GM23338 (cell line): ENCODE measurements at regions not wholly inside any gene's neighbourhood (a gene's known extent, or its start where the extent isn't known, plus 50 kb on each side); places are given as distances from the start of the nearest gene placed in this dataset.

ENCODE experiments used
- ATAC-seq: fragments of 200-7000 bp; cut with Tn5 transposase; 3 replicates; pipeline ENCODE4 v1.9.1; 2020
- DNase-seq: peaks from one replicate; pipeline ENCODE4 v3.0.0-alpha.2; 2015; ENCODE audit warnings: low spot score
- H2AFZ ChIP-seq: fragments of 200-600 bp; sonication (generic); 2 replicates; pipeline ENCODE4 v1.8.0; 2016; ENCODE audit warnings: antibody characterized with exemption, mild to moderate bottlenecking, moderate library complexity
- H3F3A ChIP-seq: fragments of 200-600 bp; sonication (generic); replicated peaks from 2 replicates; pipeline ENCODE4 v1.8.0; 2017; ENCODE audit warnings: antibody characterized with exemption, mixed run types, low read depth
- H3K27ac ChIP-seq: fragments of 200-600 bp; sonication (generic); 2 replicates; pipeline ENCODE4 v1.6.1; 2016; ENCODE audit warnings: low read depth
- H3K27me3 ChIP-seq: fragments of 200-600 bp; sonication (generic); 2 replicates; pipeline ENCODE4 v1.8.0; 2016; ENCODE audit warnings: mild to moderate bottlenecking, mixed run types, moderate library complexity; ENCODE audit not compliant: insufficient read depth
- H3K36me3 ChIP-seq: fragments of 200-600 bp; sonication (generic); 2 replicates; pipeline ENCODE4 v1.8.0; 2016; ENCODE audit warnings: mild to moderate bottlenecking; ENCODE audit not compliant: insufficient read depth
- H3K4me1 ChIP-seq: fragments of 200-600 bp; sonication (generic); 2 replicates; pipeline ENCODE4 v1.8.0; 2016; ENCODE audit warnings: mild to moderate bottlenecking, moderate library complexity; ENCODE audit not compliant: insufficient read depth
- H3K4me2 ChIP-seq: fragments of 200-600 bp; sonication (generic); 2 replicates; pipeline ENCODE4 v1.7.1; 2017; ENCODE audit warnings: mixed run types
- H3K4me3 ChIP-seq: fragments of 200-600 bp; sonication (generic); 2 replicates; pipeline ENCODE4 v1.6.1; 2016; ENCODE audit warnings: mixed run types
- H3K79me2 ChIP-seq: fragments of 200-600 bp; sonication (generic); replicated peaks from 2 replicates; pipeline ENCODE4 v1.8.0; 2017; ENCODE audit warnings: mild to moderate bottlenecking; ENCODE audit not compliant: insufficient read depth
- H3K9me2 ChIP-seq: fragments of 200-600 bp; sonication (generic); 2 replicates; pipeline ENCODE4 v1.8.0; 2017; ENCODE audit not compliant: insufficient read depth
- H4K20me1 ChIP-seq: fragments of 200-600 bp; sonication (generic); replicated peaks from 2 replicates; pipeline ENCODE4 v1.8.0; 2017; ENCODE audit warnings: mild to moderate bottlenecking; ENCODE audit not compliant: insufficient read depth
- H3K27ac Mint-ChIP-seq: 2 replicates; pipeline ENCODE4 v1.8.0; 2020; ENCODE audit warnings: inconsistent platforms, mild to moderate bottlenecking, moderate library complexity, mixed read lengths
- H3K27me3 Mint-ChIP-seq: 3 replicates; pipeline ENCODE4 v1.8.0; 2022; ENCODE audit warnings: low read depth, mild to moderate bottlenecking, moderate library complexity, mixed read lengths, inconsistent platforms; ENCODE audit not compliant: insufficient read depth, poor library complexity
- H3K36me3 Mint-ChIP-seq: 3 replicates; pipeline ENCODE4 v1.8.0; 2021; ENCODE audit warnings: low read depth, mild to moderate bottlenecking, inconsistent platforms, moderate library complexity, mixed read lengths
- H3K4me1 Mint-ChIP-seq: 3 replicates; pipeline ENCODE4 v1.8.0; 2020; ENCODE audit warnings: mild to moderate bottlenecking, inconsistent platforms, mixed read lengths
- H3K4me3 Mint-ChIP-seq: 3 replicates; pipeline ENCODE4 v1.8.0; 2021; ENCODE audit warnings: moderate library complexity, mild to moderate bottlenecking, inconsistent platforms, mixed read lengths
- H3K9me3 Mint-ChIP-seq: 3 replicates; pipeline ENCODE4 v1.8.0; 2020; ENCODE audit warnings: moderate library complexity, mild to moderate bottlenecking, inconsistent platforms, mixed read lengths
- CREB1 ChIP-seq: fragments of 250-450 bp; sonication (Bioruptor Pico); IDR thresholded peaks from 2 replicates; pipeline ENCODE4 v1.5.0; 2020; ENCODE audit warnings: low read depth, mild to moderate bottlenecking, moderate library complexity
- EZH2 ChIP-seq: fragments of 200-600 bp; sonication (generic); IDR thresholded peaks from one replicate; pipeline ENCODE4 v1.8.0; 2017; ENCODE audit warnings: antibody characterized with exemption, mild to moderate bottlenecking, low read depth; ENCODE audit not compliant: unreplicated experiment
- JUNB ChIP-seq: IDR thresholded peaks from one replicate; pipeline ENCODE4 v1.6.1; 2016; ENCODE audit warnings: antibody characterized with exemption; ENCODE audit not compliant: unreplicated experiment
- NANOG ChIP-seq: IDR thresholded peaks from 2 replicates; pipeline ENCODE4 v1.6.1; 2016; ENCODE audit warnings: antibody characterized with exemption, borderline replicate concordance
- POLR2AphosphoS5 ChIP-seq: IDR thresholded peaks from 2 replicates; pipeline ENCODE4 v1.6.1; 2016; ENCODE audit warnings: antibody characterized with exemption, low read depth
- STAT1 ChIP-seq: IDR thresholded peaks from one replicate; pipeline ENCODE4 v1.6.1; 2016; ENCODE audit warnings: antibody characterized with exemption; ENCODE audit not compliant: unreplicated experiment
- ZNF114 ChIP-seq: fragments of 250-450 bp; sonication (Bioruptor Pico); IDR thresholded peaks from 2 replicates; pipeline ENCODE4 v1.5.0; 2020; ENCODE audit warnings: mild to moderate bottlenecking, moderate library complexity
- ZNF331 ChIP-seq: fragments of 250-450 bp; sonication (Bioruptor Pico); IDR thresholded peaks from 2 replicates; pipeline ENCODE4 v1.5.0; 2020; ENCODE audit warnings: low read depth, mild to moderate bottlenecking, moderate library complexity
- TF ChIP-seq, protein P1 (sequence below), 2 experiments: fragments of 200-600 bp in 1 of 2; sonication (generic) in 1 of 2; conservative IDR thresholded peaks; 2 replicates each; pipeline versions ENCODE4 v1.5.1 to v1.6.1; 2016 to 2017; ENCODE audit warnings: antibody characterized with exemption in 2 of 2, low read depth in 2 of 2, mild to moderate bottlenecking in 2 of 2, moderate library complexity in 1 of 2
- TF ChIP-seq, protein P2 (sequence below): fragments of 250-450 bp; sonication (Bioruptor Pico); IDR thresholded peaks from 2 replicates; pipeline ENCODE4 v1.5.0; 2020; ENCODE audit warnings: mild to moderate bottlenecking, moderate library complexity
- TF ChIP-seq, protein P3 (sequence below): IDR thresholded peaks from one replicate; pipeline ENCODE4 v1.6.1; 2018; ENCODE audit warnings: antibody characterized with exemption; ENCODE audit not compliant: unreplicated experiment
- TF ChIP-seq, protein P4 (sequence below): IDR thresholded peaks from 2 replicates; pipeline ENCODE4 v1.6.1; 2016; ENCODE audit warnings: antibody characterized with exemption

DNA sequence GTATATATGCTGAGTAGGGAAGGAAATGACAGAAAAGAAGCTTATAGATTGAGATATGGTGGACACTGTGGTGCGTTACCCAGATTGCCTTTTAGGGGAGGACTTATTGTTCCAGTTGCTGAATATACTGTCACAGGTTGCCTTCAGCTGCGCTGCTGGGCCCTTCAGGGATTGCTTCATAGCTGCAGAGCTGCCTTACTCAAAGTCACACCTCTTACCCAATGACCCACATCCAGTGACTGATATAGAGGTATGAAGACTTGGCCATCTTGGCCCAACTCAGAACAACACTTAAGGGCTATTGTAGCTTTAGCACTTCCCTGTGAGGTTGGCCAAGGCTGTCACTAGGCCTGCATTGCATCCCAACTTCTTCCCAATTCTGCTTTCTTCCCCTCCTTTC is 63.4 kb upstream of the TMEM164 start (continued):
- TF ChIP-seq, protein P1, sequence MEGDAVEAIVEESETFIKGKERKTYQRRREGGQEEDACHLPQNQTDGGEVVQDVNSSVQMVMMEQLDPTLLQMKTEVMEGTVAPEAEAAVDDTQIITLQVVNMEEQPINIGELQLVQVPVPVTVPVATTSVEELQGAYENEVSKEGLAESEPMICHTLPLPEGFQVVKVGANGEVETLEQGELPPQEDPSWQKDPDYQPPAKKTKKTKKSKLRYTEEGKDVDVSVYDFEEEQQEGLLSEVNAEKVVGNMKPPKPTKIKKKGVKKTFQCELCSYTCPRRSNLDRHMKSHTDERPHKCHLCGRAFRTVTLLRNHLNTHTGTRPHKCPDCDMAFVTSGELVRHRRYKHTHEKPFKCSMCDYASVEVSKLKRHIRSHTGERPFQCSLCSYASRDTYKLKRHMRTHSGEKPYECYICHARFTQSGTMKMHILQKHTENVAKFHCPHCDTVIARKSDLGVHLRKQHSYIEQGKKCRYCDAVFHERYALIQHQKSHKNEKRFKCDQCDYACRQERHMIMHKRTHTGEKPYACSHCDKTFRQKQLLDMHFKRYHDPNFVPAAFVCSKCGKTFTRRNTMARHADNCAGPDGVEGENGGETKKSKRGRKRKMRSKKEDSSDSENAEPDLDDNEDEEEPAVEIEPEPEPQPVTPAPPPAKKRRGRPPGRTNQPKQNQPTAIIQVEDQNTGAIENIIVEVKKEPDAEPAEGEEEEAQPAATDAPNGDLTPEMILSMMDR (conservative IDR thresholded peaks at IDR 0.05; ENCODE audit: low read depth in 2 of 2), result no peak
- TF ChIP-seq STAT1 (no peak), EZH2 (no peak), JUNB (no peak), ZNF331 (no peak), NANOG (no peak)

DNA sequence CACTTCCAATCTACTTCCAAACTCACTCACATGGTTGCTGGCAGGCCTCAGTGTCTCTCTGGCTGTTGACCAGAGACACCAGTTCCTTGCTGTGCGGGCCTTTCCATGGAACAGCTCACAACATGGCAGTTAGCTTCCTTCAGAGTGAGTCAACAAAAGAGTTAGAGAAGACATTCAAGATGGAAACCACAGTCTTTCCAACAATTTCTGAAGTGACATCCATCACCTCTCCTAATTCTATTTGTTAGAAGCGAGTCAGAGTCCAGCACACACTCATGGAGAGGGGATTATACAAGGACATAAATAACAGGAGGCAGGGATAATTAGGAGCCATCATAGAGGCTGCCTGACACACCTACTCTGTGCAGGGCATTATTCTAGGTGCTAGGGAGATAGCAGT is 62.5 kb upstream of the TMEM164 start:
- no peak for ATAC-seq
- Histone ChIP-seq H4K20me1 (no peaks in the 10 kb centered on the region), H3K27ac (no peak overlapping the region), H3K4me3 (no peak overlapping the region), H3K4me2 (no peak overlapping the region), H3K9me2 (no peaks in the 10 kb centered on the region), H3K36me3 (no peaks in the 10 kb centered on the region), H2AFZ (no peak overlapping the region), H3K27me3 (no peaks in the 10 kb centered on the region), H3F3A (no peaks in the 10 kb centered on the region), H3K79me2 (no peaks in the 10 kb centered on the region), H3K4me1 (no peaks in the 10 kb centered on the region)
- H3K27me3 Mint-ChIP-seq, result peaks cover 7% of the 10 kb centered on the region
- H3K9me3 Mint-ChIP-seq, result no peaks in the 10 kb centered on the region
- H3K4me3 Mint-ChIP-seq, result no peak overlapping the region
- no peak for DNase-seq
- TF ChIP-seq JUNB (no peak), STAT1 (no peak), ZNF331 (no peak), ZNF114 (CRISPR knock-in tag) (no peak), POLR2AphosphoS5 (no peak), CREB1 (CRISPR knock-in tag) (no peak), EZH2 (no peak)
- TF ChIP-seq, protein P2, sequence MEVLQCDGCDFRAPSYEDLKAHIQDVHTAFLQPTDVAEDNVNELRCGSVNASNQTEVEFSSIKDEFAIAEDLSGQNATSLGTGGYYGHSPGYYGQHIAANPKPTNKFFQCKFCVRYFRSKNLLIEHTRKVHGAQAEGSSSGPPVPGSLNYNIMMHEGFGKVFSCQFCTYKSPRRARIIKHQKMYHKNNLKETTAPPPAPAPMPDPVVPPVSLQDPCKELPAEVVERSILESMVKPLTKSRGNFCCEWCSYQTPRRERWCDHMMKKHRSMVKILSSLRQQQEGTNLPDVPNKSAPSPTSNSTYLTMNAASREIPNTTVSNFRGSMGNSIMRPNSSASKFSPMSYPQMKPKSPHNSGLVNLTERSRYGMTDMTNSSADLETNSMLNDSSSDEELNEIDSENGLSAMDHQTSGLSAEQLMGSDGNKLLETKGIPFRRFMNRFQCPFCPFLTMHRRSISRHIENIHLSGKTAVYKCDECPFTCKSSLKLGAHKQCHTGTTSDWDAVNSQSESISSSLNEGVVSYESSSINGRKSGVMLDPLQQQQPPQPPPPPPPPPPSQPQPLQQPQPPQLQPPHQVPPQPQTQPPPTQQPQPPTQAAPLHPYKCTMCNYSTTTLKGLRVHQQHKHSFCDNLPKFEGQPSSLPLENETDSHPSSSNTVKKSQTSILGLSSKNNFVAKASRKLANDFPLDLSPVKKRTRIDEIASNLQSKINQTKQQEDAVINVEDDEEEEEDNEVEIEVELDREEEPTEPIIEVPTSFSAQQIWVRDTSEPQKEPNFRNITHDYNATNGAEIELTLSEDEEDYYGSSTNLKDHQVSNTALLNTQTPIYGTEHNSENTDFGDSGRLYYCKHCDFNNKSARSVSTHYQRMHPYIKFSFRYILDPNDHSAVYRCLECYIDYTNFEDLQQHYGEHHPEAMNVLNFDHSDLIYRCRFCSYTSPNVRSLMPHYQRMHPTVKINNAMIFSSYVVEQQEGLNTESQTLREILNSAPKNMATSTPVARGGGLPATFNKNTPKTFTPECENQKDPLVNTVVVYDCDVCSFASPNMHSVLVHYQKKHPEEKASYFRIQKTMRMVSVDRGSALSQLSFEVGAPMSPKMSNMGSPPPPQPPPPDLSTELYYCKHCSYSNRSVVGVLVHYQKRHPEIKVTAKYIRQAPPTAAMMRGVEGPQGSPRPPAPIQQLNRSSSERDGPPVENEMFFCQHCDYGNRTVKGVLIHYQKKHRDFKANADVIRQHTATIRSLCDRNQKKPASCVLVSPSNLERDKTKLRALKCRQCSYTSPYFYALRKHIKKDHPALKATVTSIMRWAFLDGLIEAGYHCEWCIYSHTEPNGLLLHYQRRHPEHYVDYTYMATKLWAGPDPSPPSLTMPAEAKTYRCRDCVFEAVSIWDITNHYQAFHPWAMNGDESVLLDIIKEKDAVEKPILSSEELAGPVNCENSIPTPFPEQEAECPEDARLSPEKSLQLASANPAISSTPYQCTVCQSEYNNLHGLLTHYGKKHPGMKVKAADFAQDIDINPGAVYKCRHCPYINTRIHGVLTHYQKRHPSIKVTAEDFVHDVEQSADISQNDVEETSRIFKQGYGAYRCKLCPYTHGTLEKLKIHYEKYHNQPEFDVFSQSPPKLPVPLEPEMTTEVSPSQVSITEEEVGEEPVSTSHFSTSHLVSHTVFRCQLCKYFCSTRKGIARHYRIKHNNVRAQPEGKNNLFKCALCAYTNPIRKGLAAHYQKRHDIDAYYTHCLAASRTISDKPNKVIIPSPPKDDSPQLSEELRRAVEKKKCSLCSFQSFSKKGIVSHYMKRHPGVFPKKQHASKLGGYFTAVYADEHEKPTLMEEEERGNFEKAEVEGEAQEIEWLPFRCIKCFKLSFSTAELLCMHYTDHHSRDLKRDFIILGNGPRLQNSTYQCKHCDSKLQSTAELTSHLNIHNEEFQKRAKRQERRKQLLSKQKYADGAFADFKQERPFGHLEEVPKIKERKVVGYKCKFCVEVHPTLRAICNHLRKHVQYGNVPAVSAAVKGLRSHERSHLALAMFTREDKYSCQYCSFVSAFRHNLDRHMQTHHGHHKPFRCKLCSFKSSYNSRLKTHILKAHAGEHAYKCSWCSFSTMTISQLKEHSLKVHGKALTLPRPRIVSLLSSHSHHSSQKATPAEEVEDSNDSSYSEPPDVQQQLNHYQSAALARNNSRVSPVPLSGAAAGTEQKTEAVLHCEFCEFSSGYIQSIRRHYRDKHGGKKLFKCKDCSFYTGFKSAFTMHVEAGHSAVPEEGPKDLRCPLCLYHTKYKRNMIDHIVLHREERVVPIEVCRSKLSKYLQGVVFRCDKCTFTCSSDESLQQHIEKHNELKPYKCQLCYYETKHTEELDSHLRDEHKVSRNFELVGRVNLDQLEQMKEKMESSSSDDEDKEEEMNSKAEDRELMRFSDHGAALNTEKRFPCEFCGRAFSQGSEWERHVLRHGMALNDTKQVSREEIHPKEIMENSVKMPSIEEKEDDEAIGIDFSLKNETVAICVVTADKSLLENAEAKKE, result no peak
- TF ChIP-seq, protein P3, sequence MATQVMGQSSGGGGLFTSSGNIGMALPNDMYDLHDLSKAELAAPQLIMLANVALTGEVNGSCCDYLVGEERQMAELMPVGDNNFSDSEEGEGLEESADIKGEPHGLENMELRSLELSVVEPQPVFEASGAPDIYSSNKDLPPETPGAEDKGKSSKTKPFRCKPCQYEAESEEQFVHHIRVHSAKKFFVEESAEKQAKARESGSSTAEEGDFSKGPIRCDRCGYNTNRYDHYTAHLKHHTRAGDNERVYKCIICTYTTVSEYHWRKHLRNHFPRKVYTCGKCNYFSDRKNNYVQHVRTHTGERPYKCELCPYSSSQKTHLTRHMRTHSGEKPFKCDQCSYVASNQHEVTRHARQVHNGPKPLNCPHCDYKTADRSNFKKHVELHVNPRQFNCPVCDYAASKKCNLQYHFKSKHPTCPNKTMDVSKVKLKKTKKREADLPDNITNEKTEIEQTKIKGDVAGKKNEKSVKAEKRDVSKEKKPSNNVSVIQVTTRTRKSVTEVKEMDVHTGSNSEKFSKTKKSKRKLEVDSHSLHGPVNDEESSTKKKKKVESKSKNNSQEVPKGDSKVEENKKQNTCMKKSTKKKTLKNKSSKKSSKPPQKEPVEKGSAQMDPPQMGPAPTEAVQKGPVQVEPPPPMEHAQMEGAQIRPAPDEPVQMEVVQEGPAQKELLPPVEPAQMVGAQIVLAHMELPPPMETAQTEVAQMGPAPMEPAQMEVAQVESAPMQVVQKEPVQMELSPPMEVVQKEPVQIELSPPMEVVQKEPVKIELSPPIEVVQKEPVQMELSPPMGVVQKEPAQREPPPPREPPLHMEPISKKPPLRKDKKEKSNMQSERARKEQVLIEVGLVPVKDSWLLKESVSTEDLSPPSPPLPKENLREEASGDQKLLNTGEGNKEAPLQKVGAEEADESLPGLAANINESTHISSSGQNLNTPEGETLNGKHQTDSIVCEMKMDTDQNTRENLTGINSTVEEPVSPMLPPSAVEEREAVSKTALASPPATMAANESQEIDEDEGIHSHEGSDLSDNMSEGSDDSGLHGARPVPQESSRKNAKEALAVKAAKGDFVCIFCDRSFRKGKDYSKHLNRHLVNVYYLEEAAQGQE, result no peak
- TF ChIP-seq, protein P4, sequence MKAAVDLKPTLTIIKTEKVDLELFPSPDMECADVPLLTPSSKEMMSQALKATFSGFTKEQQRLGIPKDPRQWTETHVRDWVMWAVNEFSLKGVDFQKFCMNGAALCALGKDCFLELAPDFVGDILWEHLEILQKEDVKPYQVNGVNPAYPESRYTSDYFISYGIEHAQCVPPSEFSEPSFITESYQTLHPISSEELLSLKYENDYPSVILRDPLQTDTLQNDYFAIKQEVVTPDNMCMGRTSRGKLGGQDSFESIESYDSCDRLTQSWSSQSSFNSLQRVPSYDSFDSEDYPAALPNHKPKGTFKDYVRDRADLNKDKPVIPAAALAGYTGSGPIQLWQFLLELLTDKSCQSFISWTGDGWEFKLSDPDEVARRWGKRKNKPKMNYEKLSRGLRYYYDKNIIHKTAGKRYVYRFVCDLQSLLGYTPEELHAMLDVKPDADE, result no peak
- no peaks in the 10 kb centered on the region for H3K36me3 Mint-ChIP-seq
- H3K4me1 Mint-ChIP-seq, result peaks cover 4% of the 10 kb centered on the region
- no peak overlapping the region for H3K27ac Mint-ChIP-seq
